ENCODE measurements at regions not wholly inside any gene's neighbourhood (a gene's known extent, or its start where the extent isn't known, plus 50 kb on each side); places are given as distances from the start of the nearest gene placed in this dataset.

- no peak for TF ChIP-seq CTCF (conservative IDR thresholded peaks at IDR 0.05)
- H3K27ac ChIP-seq: no peak overlapping the region
Measured at GRCh38 chr13:62564770-62565169, 1149.1 kb upstream of the PCDH20 start.

GRCh38 chr13:62563251-62563650 is 1147.6 kb upstream of the PCDH20 start:
- H3K27ac ChIP-seq: no peak overlapping the region
- TF ChIP-seq ZFX (IDR thresholded peaks at IDR 0.05): no peak

GRCh38 chr13:62556978-62557377 is 1141.3 kb upstream of the PCDH20 start:
- H3K27ac ChIP-seq: no peak overlapping the region
- TF ChIP-seq ZFX (IDR thresholded peaks at IDR 0.05) (no peak), CTCF (conservative IDR thresholded peaks at IDR 0.05) (no peak)

GRCh38 chr13:62551588-62551987 is 1135.9 kb upstream of the PCDH20 start:
- no peak overlapping the region for H3K27ac ChIP-seq
- TF ChIP-seq ZFX (IDR thresholded peaks at IDR 0.05) (no peak), CTCF (conservative IDR thresholded peaks at IDR 0.05) (no peak)

- peak; percentile 20; the same call in 1 of the 2 replicates for TF ChIP-seq CTCF (conservative IDR thresholded peaks at IDR 0.05)
- TF ChIP-seq ZFX (IDR thresholded peaks at IDR 0.05): no peak
- no peak overlapping the region for H3K27ac ChIP-seq
Measured at GRCh38 chr13:62544928-62545327, 1129.3 kb upstream of the PCDH20 start.

GRCh38 chr13:62537593-62537992 is 1121.9 kb upstream of the PCDH20 start:
- H3K27ac ChIP-seq: no peak overlapping the region
- no peak for TF ChIP-seq ZFX (IDR thresholded peaks at IDR 0.05)
- no peak for TF ChIP-seq CTCF (conservative IDR thresholded peaks at IDR 0.05)

- TF ChIP-seq ZFX (IDR thresholded peaks at IDR 0.05) (no peak), CTCF (conservative IDR thresholded peaks at IDR 0.05) (no peak)
- H3K27ac ChIP-seq: no peak overlapping the region
Measured at GRCh38 chr13:62525652-62526051, 1110.0 kb upstream of the PCDH20 start.

- no peak for TF ChIP-seq CTCF (conservative IDR thresholded peaks at IDR 0.05)
- no peak for TF ChIP-seq ZFX (IDR thresholded peaks at IDR 0.05)
- no peak overlapping the region for H3K27ac ChIP-seq
Measured at GRCh38 chr13:62524498-62524897, 1108.8 kb upstream of the PCDH20 start.

All from C4-2B (cell line).